HG03520 (cell line): ENCODE measurements at regions not wholly inside any gene's neighbourhood (a gene's known extent, or its start where the extent isn't known, plus 50 kb on each side); places are given as distances from the start of the nearest gene placed in this dataset.

Source experiments
- ATAC-seq: cut with Tn5 transposase; IDR thresholded peaks from one replicate; pipeline ENCODE4 v1.9.1; 2021; ENCODE audit warnings: mild to moderate bottlenecking, moderate library complexity; ENCODE audit not compliant: unreplicated experiment

DNA sequence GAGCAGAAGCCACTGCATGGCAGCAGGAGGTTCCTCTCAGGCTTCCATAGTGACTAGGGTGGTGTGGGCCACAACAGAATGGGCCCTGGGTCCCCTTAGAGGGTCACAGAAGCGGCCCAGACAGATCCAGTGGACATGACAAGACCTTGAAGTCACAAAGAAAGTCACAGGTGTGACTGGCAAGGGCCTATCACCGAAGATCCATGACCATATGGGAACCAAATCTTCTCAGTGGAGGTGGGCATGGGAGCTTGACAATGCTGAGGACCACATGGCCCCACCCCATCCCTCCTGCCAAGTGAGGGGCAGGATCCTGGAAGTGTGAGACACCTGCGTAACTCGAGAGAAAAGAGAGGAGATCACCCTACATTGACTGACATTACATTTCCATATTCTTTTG is 332.4 kb downstream of the MSX2 start:
- ATAC-seq, result no peak

DNA sequence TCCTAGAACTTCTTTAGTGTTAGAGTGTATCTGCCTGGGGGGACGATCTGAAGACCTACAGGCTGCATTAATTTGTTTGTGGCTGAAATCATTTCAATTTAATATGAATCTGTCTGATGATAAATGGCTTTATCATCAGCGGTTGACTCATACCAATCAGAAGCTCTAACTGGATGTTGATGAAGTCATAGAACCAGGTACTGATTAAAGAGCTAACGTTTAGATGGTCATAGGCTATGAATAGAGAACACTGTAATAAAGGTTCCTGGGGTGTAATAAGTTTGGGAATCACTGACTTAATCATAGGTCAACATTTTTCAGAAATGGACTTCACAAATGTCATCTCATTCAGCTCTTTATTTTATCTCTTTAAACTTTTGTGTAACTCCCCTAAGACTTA is 329.9 kb downstream of the MSX2 start:
- ATAC-seq, result no peak

DNA sequence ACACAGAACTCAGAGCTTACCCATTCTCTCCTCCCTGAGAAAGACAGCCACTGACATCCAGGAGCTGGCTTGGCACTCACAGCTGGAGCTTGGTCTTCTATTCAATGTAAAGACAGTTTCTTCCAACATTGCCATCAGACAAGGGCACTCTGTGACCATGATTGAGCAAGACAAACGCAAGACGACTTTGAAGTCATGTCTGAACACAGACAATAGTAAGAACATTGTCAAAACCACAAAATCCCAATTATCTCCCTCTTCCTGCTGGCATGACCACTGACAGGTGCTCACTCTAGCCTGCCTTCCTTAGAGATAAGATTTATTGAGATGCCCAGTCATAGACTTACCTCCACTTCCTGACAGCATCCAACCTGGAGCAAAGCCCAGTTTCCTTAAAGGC is 328.0 kb downstream of the MSX2 start:
- ATAC-seq, result no peak

DNA sequence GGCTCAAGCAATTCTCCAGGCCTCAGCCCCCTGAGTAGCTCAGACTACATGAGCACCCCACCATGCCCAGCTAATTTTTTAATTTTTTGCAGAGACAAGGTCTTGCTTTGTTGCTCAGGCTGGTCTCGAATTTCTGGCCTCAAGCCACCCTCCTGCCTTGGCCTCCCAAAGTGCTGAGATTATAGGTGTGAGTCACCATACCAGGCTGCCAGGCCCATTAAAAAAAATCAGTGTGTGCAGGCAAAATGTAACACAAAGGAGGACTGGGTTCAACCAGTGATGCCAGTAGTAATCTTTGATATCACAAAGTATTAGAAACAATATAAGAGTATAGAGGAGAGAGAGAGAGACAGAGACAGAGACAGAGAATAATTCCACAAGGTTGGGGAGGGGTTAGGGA is 322.7 kb downstream of the MSX2 start:
- no peak for ATAC-seq

DNA sequence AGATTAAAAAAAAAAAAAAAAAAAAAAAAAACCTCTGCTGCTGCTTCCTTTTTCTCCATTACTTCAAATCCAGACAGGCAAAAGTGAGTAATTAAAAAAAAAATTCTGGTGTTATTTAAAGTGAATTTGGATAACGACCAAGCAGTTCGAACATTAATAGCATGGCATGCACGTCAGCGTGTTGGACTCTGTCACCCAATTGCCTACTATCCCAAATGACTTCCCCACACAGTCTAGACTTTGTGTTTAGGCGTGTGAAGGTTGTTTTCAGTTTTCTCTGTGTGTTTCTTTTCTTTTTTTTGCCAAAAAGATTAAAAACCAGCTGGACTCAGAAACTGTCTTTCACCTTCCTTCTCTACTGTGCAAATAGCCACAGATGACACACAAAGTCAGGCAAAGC is 321.4 kb downstream of the MSX2 start:
- ATAC-seq, result no peak

DNA sequence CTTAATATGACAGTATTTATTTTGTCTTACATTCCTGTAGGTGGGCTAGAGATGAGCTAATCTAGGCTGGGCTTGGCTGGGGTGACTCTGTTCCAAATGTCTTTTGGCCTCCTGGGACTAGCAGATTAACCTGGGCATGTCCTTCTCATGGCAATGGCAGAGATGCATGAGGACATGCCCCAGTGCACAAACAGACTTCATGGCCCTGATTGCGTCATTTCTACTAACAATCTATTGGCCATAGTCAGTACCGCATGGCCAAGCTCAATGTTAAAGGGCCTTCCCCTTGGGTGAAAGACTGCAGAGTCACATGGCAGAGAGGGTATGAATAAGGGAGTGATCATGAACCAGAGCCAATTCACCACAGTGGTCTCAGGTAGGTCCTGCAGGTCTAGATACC is 313.4 kb downstream of the MSX2 start:
- no peak for ATAC-seq

DNA sequence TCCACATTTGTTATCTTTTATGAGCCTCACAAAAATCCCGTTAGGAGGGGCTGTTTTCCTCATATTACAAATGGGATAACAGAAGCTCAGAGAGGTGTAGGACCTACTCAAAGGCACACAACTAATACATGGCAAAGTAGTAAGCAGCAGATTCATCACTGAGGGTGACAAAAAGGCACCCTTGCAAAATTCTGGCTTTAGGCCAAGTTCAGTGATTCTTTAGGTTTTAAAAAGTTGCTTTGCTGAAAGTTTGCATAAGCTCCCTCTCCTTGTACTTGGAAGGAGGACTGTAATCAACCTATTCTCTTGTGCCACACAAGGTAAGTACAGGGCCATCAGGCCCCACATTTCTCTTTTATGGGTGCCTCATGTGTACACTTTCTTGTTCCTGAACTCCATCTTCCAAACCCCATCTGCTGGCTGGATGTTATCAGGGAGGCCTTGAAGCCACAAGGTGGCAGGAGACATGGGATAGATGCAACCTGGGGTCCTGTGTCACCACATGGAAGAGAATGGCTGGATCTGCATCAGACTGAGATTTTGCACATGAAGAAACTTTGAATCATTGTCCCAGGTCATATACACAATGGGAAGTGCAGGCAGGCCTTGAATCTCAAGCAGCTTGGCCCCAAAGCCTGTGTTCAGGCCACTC is 311.6 kb downstream of the MSX2 start:
- no peak for ATAC-seq

DNA sequence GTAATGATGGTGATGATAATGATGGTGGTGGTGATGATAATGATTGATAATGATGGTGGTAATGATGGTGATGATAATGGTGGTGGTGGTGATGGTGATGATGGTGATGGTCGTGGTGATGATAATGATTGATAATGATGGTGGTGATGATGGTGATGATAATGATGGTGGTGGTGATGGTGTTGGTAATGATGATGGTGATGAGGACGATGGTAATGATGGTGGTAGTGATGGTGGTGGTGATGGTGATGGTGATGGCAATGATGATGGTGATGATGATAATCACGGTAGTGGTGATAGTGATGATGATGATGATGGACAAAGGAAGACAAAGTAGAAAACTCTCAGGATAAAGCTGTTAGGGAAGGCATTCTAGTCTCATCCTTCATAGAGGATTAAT is 310.5 kb downstream of the MSX2 start:
- ATAC-seq, result no peak

DNA sequence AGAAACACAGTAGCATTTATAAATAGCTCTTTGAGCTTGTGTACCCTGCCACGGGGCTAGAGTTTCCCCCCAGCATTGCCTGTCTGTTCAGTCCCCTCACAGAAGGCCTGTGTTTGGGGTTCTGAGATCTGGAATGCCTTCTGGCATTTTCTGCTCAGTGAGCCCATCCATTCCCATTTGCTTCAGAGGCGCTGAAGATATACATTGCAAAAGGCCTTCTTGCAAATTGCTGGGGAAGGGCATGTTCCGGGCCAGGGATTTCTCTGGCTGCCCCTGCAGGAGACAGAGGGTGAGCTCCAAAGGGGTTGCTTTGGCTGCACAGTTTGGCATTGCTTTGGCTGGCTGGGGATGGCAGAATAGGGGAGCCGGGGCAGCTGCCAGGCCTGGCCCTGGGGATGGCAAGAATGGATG is 308.4 kb downstream of the MSX2 start:
- ATAC-seq, result no peak

DNA sequence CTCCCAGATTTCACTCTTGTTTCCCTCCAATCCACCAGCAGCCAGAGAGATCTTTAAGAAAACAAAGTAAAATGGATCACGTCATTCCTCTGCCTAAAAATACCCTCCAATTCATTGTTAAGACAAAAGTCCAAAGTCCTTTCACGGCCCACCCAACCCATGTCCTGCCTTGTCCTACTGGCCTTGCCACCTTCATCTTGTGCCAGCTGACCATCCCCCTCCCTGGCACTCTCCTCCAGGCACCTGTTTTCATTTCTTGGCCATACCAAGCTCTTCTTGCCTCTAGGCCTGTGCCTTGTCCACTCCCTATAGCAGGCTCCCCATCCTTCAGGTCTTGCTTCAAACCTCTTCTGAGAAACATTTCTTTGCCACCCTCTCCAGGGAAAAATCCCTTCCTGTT is 307.6 kb downstream of the MSX2 start:
- no peak for ATAC-seq

DNA sequence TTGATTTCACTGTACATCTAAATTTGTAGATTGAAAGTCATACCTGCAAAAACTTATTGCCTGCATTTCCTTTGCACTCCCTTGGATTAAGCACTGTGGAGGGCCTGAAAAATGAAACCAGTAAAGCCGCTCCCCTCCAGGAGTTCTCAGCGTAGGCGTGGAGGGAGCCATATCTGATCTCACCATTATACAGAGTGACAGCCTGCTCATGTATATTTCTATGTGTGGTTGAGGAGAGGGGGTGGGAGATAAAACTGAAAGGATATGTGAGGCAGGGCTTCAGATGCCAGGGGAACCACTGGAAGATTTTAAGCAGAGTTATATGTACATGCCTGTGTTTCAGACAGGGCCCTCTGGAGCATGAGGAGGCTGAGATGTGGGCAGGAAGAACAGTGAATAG is 303.0 kb downstream of the MSX2 start:
- ATAC-seq, result no peak

DNA sequence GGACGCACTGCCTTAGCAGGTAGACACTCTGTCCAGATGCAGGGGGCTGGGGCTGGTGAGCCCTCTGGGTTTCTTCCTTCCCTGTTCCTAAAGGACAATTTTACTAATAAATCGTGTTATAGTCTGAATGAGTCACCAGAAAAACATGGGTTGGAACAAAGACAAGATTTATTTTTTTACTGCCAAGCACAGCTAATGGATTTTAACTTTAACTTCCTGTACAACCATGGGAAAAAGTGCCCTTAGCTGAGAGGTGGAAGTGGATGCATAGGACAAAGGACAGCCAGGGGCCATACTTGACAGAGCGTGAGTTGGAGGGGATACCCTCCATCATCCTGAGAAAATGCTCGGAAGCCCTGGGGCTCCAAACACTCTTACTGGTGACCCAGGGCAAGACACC is 300.7 kb downstream of the MSX2 start:
- ATAC-seq, result no peak

DNA sequence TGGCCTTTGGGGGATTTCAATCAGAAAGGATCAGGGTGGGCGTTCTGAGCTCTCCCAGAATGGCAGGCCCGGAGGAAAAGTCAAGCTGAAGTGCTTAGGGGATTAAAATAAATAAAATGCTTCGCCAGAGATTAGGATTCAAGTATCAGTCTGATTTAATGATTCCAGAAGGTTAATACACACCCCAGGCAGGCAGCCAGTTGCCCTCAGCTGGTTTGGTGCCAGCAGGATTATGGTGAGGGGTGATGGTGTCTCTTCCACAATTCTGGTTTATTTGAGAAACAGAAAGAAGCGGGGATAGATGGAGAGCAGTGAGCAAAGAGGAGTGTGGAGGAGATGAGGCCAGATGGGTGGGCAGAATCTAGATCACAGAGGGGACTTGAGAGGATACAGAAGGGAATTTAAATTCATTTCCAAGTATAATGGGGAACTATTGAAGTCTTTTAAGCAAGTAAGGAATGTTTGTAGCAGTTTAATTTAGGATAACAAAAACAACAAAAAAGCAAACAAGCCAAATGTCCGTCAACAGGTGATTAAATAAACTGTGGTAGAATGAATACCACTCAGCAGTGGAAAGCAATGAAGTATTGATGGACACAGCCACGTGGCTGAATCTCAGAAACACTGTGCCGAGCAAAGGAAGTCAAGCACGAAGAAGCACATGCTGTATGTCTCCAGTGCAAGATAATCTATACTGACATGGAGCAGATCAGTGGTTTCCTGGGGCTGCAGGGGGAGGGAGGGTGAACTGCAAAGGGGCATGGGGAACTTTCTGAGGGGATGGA is 297.7 kb downstream of the MSX2 start:
- ATAC-seq, result no peak

DNA sequence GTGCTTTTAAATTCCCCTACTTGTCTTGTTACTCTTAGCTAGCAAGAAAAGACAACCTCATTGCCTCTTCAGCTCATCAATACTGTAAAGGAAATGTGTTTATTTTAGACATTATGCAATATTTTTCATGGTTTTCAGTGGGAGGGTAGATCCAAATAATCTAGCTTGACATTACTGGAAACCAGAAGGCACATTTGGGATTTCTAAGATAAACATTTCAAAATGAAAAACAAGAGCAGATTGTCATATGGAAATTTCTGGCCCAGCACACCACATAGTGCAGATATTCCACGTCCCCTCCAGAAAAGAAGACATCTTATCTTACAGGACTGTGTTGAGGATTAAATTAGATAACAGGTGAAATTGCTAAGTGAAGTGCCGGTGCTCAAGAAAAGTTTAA is 296.9 kb downstream of the MSX2 start:
- ATAC-seq, result no peak

DNA sequence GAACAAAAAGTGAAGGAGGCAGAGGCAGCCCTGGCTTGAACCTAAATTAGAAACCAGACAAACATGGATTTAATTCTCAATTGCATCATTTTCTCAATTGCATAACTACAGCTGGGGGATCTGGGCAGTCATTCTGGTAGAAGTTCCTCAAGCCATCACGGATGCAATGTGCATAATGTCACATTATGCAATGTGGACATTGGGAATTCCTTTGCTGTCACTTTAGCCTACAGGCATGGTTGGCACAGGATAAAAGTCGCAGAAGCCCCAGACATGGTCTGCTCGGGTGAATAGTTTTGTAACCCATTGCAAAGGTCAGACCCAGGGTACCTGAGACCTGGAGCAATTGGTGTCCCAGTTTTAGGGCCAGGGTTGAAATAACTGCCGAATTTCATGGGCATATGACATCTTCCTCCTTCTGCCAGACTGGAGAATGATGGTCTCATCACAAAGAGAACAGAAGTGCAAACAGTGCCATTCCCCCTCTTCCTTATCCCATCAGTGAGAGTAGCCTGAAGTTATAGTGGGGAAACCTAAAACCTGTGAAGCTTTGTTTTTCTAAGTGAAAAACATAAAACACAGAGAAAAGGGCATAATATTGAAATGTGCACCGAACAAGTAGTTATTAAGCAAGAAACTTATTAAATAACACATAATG is 290.8 kb downstream of the MSX2 start:
- no peak for ATAC-seq

DNA sequence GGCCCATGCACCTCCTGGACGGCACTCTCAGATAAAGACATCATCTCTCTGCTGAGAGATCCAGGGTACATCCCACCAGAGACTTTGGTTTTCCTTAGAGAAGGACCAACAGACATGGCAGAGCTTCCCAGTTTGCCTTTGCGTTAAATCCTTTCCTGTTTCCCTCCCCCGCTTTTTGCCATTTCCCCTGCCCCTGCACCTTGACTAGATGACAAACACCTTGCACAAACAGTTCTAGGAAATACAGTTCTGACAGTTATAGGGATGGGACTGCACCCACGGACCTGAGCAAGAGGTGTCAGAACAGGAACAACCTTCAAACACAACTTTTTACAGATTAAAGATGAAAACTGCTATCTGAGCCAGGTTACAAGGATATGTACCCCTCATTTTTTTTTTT is 288.9 kb downstream of the MSX2 start:
- ATAC-seq, result no peak

DNA sequence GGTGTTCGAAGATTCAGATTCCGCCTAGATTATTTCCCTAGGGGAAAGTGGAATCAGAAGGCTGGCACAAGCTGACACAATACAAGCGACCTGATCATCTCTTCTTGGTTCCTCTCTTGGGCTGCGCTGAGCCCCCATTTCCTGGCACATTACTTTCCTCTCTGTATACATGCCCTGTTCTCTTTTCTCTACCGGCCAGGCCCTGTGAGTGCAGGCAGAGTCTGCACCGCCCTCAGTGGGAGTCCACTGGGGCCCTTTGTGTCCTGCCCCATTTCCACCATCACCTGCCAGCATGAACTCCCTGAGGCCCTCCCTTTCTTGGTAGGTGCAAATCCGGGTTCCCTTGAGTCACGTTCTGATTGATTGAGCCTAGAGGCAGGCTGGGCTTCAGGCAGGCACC is 287.9 kb downstream of the MSX2 start:
- no peak for ATAC-seq

DNA sequence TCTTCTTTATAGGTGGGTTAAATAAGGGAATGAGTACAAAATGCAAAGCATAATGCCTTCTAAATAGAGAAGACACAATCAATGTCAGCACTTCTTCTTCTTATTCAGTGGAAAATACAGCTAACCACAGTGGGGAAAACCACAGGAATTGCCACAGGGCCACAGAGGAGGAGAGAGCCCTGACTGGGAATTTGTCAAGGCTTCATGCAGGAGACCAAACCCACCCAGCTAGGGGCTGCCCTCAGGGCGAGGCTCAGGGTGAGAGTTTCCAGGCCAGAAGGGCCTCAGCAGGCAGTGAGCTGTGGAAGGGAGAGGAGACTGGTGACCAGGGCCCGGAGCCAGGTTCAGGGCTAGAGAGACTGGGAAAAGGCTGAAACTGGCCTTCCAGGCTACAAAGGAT is 279.1 kb downstream of the MSX2 start:
- ATAC-seq, result no peak

DNA sequence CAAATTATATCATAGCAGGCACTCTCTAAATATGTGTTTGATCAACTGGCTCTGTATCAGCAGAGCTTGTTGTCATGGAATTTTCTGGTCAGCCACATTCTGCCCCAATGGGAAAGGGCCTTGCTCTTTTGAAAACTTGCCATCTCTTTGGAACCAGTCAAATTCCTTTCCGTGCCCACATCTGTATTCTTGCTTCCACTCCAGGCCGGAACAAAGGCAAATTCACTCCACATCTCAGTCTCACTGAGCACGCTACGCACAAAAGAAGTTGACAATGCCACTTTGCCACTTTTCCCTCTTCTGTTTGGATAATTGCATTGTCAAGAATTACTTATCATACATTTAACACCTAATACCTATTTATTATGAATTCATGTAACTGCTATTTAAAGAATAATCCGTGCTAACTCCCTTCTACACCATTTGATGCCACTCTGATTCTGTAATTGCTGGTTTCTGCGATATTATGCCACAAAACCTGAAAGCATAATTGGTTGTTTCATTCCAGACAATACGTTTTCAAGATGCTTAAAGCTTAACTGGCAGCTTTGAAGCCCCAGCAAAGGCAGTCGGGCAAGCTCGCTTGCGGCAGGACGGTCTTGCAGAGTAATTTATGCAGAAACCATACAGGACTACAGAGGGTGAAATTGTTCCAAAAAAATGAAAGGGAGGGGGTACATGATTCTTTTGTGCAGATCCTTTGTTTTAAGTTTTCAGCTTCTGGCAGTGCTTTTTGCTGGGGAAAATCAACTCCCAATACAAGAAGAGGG is 277.7 kb downstream of the MSX2 start:
- ATAC-seq, result no peak

DNA sequence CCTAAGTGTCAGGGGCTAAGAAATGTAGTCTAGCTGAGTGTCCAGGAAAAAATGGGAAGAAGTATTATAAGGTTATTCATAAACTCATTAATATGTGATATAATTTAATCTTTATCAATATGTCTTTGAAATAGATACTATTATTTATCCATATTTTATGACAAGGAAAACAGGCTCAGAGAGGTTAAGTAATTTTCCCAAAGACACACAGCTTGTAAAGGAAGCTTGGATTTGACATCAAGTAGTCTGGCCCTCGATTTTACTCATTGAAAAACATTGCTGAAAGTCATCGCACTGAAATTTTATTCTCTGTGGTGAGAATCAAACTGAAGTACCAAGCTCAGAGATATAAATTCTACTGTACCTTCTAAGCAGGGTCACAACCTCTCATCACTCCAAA is 276.9 kb downstream of the MSX2 start:
- ATAC-seq, result no peak

DNA sequence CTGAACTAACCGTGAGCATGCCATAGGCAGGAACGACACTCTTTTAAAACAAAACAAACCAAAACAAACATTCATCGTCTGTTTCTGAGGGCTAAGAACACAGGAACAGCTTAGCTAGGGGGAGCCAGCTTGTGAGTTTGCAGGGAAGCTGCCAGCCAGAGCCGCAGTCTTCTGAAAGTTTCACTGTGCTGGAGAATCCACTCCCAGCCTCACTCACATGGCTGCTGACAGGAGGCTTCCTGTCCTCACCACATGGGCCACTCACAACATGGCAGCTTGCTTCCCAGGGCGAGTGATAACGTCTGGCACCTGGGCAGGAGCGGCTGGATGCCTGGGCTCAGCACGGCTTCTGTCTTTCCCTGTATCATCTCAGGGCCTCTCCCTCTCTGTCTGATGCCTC is 275.2 kb downstream of the MSX2 start:
- no peak for ATAC-seq
